ENCODE measurements at regions not wholly inside any gene's neighbourhood (a gene's known extent, or its start where the extent isn't known, plus 50 kb on each side); places are given as distances from the start of the nearest gene placed in this dataset.
"Not testable (repeated sequence)": the region's sequence is repeated elsewhere in the genome, so short reads cannot be mapped to it uniquely, and the experiment has no call there.

DNA sequence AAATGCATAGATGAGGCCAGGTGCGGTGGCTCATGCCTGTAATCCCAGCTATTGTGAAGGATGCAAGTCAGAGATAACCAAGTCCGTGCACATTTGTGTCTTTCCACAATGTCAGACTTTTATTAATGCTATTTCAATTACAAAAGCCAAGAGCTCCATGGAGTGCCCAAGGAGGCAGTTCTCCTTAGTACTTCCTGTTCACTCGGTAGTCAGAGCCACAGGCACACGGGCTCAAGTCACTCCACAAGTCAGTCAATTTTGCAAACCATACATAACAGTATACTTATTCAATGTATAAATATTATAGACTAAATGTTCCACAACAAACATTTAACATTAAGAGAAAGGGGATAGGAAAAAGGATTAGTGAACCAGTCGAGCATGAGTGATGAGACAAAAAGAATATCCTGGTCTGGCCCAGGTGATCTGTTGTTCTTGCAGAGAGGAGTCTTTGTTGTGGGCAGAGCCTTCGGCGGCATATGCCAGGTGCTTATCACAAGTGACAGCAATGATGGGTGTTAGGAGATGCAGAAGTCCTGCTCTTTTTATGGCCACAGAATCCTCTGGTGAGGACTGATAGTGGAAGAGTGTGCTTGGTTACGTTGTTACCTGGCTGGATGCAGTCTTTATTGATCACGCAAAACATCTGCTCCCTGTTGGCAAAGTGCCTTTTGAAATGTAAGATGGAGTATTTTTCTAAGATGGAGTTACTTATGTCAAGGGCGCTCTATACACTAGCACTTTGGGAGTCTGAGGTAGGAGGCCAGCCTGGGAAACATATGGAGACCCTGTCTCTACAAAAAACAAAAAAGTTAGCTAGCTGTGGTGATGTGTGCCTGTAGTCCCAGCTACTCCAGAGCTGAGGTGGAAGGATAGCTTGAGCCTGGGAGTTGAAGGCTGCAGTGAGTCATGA, 167.0 kb upstream of the FBXL17 start:
- Histone ChIP-seq H3K36me3 (replicated peaks; ENCODE audit: control insufficient read depth, insufficient read depth, low read length) (no peaks in the 10 kb centered on the region), H3K27me3 (ENCODE audit: control insufficient read depth, insufficient read depth, low read length) (no peaks in the 10 kb centered on the region), H3K4me3 (ENCODE audit: insufficient read depth, low read depth, low read length) (no peak overlapping the region)
- DNase-seq = no peak

DNA sequence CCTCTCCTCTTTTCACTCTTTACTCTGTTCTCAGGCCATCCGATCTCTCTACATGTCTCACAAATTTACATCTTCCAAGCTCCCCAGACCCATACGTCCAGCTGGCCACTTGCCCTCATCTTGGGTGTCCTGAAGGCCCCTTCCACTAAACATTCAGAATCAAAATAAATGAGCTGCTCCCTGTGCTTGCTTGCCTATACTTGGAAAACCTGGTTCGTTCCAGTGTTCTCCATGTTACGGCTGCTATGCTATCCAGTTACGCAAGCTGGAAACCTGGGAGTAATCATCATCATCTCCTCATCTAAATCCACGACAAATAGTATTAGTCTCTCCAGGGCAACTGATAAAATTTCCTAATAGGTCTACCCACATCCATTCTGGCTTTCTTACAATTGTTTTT, 165.0 kb upstream of the FBXL17 start:
- H3K4me3 ChIP-seq (ENCODE audit: insufficient read depth, low read depth, low read length) = no peak overlapping the region
- no peaks in the 10 kb centered on the region for H3K36me3 ChIP-seq (replicated peaks; ENCODE audit: control insufficient read depth, insufficient read depth, low read length)
- no peaks in the 10 kb centered on the region for H3K27me3 ChIP-seq (ENCODE audit: control insufficient read depth, insufficient read depth, low read length)
- no peak for DNase-seq

DNA sequence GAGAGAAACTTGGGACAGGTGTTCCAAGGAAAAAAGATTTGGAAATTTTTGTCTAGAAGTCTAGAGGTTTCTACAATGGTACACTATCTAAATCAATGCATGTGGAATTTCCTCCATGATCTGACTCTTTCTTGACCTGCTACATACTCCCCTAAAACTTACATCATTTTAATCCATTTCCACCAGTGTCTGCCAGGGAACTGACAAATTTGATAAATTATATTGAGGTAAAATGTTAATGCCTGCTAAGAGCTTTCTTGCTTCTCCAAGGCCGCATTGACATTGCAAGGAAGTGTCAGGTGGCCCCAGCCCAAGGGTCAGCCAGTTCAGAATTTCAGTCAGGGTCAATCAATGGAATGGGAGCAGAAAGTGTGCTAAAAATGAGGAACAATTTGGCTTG, 163.4 kb upstream of the FBXL17 start:
- Histone ChIP-seq H3K36me3 (replicated peaks; ENCODE audit: control insufficient read depth, insufficient read depth, low read length) (no peaks in the 10 kb centered on the region), H3K27me3 (ENCODE audit: control insufficient read depth, insufficient read depth, low read length) (no peaks in the 10 kb centered on the region), H3K4me3 (ENCODE audit: insufficient read depth, low read depth, low read length) (no peak overlapping the region)
- no peak for DNase-seq

DNA sequence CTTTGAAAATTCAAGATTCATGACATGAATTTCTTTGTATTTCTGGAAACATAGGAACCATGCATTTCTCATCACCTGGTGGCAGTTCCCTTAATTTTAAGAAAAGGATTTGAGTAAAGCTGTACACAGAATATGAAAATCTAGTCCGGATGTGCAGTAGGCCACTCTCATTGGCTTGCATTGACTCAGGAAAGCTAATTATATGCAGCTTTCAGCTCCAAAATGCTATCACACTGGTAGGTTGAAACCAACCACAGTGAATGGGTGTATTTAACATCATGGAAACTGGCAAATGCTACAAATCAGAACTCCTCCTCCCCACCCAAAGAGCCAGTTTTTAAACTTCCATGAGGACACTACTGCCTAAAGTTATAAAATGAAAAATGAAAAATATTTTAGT, 161.6 kb upstream of the FBXL17 start:
- no peak for DNase-seq
- H3K4me3 ChIP-seq (ENCODE audit: insufficient read depth, low read depth, low read length) = no peak overlapping the region
- H3K36me3 ChIP-seq (replicated peaks; ENCODE audit: control insufficient read depth, insufficient read depth, low read length) = no peaks in the 10 kb centered on the region
- no peaks in the 10 kb centered on the region for H3K27me3 ChIP-seq (ENCODE audit: control insufficient read depth, insufficient read depth, low read length)

DNA sequence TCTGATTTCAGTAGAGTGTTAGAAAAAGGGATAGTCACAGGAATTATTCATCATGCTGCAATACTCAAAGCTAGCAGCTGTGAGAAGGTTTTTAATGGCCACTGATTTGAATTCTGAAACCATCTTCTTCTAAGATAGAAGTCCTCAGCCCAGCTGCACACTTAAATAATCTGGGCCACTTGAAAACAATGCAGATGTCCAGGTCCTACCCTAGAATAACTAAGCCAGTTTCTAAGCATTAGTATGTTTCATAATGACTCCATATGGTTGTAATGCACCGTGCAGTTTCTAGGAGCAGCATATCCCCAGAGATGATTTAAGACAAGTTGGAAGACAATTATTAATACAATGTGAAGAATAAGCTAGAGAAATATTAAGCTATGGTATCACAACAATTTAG, 159.9 kb upstream of the FBXL17 start:
- Histone ChIP-seq H3K27me3 (ENCODE audit: control insufficient read depth, insufficient read depth, low read length) (no peaks in the 10 kb centered on the region), H3K36me3 (replicated peaks; ENCODE audit: control insufficient read depth, insufficient read depth, low read length) (no peaks in the 10 kb centered on the region), H3K4me3 (ENCODE audit: insufficient read depth, low read depth, low read length) (no peak overlapping the region)
- no peak for DNase-seq

DNA sequence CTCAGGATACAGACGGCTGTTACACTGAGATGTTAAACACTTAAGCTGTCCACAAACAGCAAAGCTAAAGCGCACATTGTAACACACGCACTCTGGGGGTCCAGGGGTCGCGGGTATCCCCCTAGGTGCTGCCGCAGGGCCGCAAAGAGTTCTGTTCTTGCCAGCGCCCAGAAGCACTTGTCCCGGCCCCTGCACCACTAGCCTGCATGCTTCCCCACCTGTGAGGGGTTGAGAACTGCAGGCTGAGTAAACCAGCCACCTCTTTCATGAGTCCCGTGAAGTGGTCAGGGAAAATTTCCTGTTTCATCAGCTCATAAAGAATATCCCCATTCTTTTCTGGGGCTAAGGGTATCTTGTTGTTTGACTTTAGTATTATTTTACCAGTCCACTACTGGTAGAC, 154.4 kb upstream of the FBXL17 start:
- no peak for DNase-seq
- Histone ChIP-seq H3K4me3 (ENCODE audit: insufficient read depth, low read depth, low read length) (no peak overlapping the region), H3K36me3 (replicated peaks; ENCODE audit: control insufficient read depth, insufficient read depth, low read length) (no peaks in the 10 kb centered on the region), H3K27me3 (ENCODE audit: control insufficient read depth, insufficient read depth, low read length) (no peaks in the 10 kb centered on the region; the same call in 1 of the 2 replicates)

DNA sequence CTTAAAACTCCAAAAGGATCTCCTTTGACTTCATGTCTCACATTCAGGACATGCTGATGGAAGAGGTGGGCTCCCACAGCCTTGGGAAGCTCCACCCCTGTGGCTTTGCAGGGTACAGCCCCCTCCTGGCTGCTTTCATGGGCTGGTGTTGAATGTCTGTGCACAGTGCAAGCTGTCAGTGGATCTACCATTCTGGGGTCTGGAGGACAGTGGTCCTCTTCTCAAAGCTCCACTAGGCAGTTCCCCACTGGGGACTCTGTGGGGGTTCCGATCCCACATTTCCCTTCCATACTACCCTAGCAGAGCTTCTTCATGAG, 150.2 kb upstream of the FBXL17 start:
- H3K4me3 ChIP-seq (ENCODE audit: insufficient read depth, low read depth, low read length); DNase-seq; H3K36me3 ChIP-seq (replicated peaks; ENCODE audit: control insufficient read depth, insufficient read depth, low read length); H3K27me3 ChIP-seq (ENCODE audit: control insufficient read depth, insufficient read depth, low read length): not testable (repeated sequence)

DNA sequence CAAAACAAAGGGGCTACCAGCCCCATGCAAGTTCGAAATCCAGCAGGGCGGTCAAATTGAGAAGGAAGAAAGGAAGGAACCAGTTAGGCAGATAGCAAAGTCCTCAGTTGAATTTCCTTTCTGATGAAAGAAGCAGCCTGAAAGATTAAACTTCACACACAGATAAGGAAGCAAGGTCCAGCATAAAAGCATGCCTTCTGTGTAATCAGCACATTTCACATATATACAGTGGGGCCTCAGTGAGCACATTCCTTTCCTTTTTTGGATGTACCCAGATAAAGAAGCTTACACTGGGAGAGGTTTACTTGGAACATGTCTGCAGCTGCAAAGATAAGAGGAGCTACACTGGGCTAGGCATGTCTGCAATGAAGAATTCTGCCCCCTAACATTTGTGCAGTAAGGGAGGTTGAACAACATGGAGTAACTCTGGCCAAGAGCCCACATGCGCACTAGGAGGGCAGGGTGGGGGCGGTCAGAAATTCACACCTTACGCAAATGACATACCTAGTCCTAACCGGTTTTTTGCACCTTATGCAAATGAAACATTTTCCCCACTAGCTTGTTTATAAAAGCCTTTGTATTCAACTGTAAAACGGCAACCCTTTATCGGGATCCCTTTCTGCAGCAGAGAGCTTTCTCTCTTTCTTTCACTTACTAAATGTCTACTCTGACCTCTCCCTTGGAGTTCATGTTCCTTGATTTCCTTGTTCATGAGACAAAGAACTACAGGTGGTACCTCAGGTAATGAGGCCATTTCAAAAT, 149.7 kb upstream of the FBXL17 start:
- no peaks in the 10 kb centered on the region; the same call in 1 of the 2 replicates for H3K27me3 ChIP-seq (ENCODE audit: control insufficient read depth, insufficient read depth, low read length)
- no peak overlapping the region for H3K4me3 ChIP-seq (ENCODE audit: insufficient read depth, low read depth, low read length)
- DNase-seq = no peak
- no peaks in the 10 kb centered on the region for H3K36me3 ChIP-seq (replicated peaks; ENCODE audit: control insufficient read depth, insufficient read depth, low read length)

DNA sequence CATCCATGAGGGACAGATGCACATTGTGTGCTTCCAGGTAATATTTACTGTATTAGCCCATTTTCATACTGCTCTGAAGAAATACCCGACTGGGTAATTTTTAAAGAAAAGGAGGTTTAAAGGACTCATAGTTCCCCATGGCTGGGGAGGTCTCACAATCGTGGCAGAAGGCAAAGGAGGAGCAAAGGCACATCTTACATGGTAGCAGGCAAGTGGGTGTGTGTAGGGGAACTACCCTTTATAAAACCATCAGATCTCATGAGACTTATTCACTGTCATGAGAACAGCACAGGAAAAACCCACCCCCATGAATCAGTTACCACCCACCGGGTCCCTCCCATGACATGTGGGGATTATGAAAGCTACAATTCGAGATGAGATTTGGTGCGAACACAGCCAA, 148.8 kb upstream of the FBXL17 start:
- no peak for DNase-seq
- Histone ChIP-seq H3K36me3 (replicated peaks; ENCODE audit: control insufficient read depth, insufficient read depth, low read length) (no peaks in the 10 kb centered on the region), H3K27me3 (ENCODE audit: control insufficient read depth, insufficient read depth, low read length) (no peaks in the 10 kb centered on the region; the same call in 1 of the 2 replicates), H3K4me3 (ENCODE audit: insufficient read depth, low read depth, low read length) (no peak overlapping the region)

DNA sequence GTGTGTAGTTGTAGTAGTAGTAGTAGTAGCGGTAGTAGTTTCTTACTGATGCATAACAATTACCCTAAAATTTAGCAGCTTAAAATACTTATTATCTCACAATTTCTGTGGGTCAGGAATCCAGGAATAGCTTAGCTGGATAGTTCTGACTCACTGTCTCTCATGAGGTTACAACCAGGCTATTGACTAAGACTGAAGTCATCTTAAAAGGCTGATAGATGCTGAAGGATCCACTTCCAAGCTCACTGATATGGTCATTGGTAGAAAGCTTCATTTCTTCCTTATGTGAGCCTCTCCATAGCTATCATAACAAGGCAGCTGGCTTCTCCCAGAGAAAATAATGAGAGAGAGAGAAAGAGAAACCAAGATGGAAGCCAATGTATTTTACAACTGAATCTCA, 147.5 kb upstream of the FBXL17 start:
- no peaks in the 10 kb centered on the region; the same call in 1 of the 2 replicates for H3K27me3 ChIP-seq (ENCODE audit: control insufficient read depth, insufficient read depth, low read length)
- no peaks in the 10 kb centered on the region for H3K36me3 ChIP-seq (replicated peaks; ENCODE audit: control insufficient read depth, insufficient read depth, low read length)
- H3K4me3 ChIP-seq (ENCODE audit: insufficient read depth, low read depth, low read length) = no peak overlapping the region
- DNase-seq = no peak

DNA sequence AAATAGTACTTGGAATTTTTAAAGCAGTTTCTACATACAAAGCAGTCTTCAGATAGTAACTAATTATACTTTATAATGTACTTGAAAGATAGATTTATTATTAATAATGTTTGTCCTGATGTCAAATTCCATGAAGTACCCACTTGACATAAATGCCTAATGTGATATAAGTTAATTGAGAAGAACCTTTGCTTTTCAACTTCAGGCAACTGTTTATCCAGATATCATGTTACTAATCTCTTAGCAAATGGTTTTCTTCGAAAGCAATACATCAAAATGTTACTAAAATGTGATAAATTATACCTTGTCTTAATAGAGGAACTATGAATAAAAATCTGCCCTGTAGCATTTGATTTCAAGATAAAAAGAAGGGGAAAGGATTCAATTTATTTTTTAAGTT, 146.8 kb upstream of the FBXL17 start:
- no peaks in the 10 kb centered on the region; the same call in 1 of the 2 replicates for H3K27me3 ChIP-seq (ENCODE audit: control insufficient read depth, insufficient read depth, low read length)
- H3K4me3 ChIP-seq (ENCODE audit: insufficient read depth, low read depth, low read length) = no peak overlapping the region
- H3K36me3 ChIP-seq (replicated peaks; ENCODE audit: control insufficient read depth, insufficient read depth, low read length) = no peaks in the 10 kb centered on the region
- no peak for DNase-seq

DNA sequence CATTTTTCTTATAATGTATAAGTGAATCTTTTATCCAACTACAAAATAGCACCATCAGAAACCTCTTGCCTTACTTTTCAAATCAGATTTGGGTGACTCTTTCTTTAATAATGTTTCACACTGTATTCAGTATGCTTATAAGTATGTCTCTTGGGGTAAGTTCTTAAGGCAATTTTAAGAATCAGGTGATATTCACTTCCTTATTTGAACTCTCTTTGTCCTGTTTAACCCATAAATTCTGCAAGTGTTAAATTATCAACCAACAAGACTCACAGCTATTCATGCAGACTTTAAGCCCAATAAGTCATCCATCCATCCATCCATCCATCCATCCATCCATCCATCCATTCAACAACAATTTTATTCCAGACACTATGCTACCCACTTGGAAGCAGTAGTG, 142.7 kb upstream of the FBXL17 start:
- Histone ChIP-seq H3K36me3 (replicated peaks; ENCODE audit: control insufficient read depth, insufficient read depth, low read length) (no peaks in the 10 kb centered on the region), H3K4me3 (ENCODE audit: insufficient read depth, low read depth, low read length) (no peak overlapping the region), H3K27me3 (ENCODE audit: control insufficient read depth, insufficient read depth, low read length) (no peaks in the 10 kb centered on the region)
- no peak for DNase-seq

DNA sequence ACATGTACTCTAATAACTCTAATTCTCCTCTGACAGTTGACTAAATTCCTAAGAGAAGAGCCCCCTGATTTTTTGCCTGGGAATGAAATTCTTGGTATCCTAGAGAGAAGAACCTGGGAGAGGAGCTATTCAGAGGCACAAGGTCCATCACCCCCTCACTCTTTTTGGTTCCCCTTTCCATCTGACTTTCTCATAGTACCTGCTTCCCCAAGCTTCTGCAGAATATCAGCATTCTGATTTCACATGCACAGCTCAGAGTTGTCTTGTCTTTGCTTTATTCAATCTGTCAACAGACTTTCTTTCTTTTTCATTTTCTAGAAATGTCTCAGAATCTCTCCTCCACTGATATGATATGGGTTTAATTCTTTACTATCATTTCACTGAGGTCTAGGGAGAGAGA, 141.5 kb upstream of the FBXL17 start:
- H3K27me3 ChIP-seq (ENCODE audit: control insufficient read depth, insufficient read depth, low read length) = no peaks in the 10 kb centered on the region
- no peak for DNase-seq

DNA sequence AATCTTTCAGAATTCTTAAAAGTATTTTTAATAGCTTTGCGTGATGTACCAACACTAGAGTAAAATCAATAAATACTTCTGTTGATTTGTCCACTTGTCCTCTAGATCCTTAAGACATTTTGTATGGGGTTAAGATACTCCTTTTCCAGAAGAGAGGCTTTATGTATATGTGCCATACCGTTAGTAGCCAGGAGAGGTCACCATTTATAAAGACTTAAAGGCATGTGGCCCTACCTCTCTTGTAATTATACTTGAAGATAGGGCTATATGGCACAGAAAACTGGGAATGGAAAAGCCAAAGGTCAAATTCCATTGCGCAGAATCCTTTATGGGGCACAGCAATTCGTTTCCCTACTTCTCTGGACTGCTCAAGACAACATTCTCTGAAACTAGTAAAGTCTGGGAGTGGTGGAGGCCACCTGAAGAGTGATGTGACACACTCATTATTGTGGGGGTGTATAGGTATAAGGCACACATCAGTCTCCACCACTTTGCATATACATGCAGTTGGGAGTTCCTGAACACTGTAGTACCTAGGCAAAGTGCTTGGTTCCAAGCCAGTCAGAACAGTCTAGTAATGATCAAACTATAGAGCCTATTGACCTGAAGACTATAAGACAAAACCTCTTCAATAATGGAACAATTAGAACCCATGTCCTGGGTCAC, 140.1 kb upstream of the FBXL17 start:
- H3K4me3 ChIP-seq (ENCODE audit: insufficient read depth, low read depth, low read length) = no peak overlapping the region
- no peaks in the 10 kb centered on the region for H3K36me3 ChIP-seq (replicated peaks; ENCODE audit: control insufficient read depth, insufficient read depth, low read length)
- no peaks in the 10 kb centered on the region for H3K27me3 ChIP-seq (ENCODE audit: control insufficient read depth, insufficient read depth, low read length)
- peak; percentile 40 for DNase-seq

More for the DNA sequence above, 141.5 kb upstream of the FBXL17 start:
- H3K4me3 ChIP-seq (ENCODE audit: insufficient read depth, low read depth, low read length) = no peak overlapping the region
- H3K36me3 ChIP-seq (replicated peaks; ENCODE audit: control insufficient read depth, insufficient read depth, low read length) = no peaks in the 10 kb centered on the region

Data from H7 (cell line).